K562 (cell line): ENCODE measurements at regions not wholly inside any gene's neighbourhood (a gene's known extent, or its start where the extent isn't known, plus 50 kb on each side); places are given as distances from the start of the nearest gene placed in this dataset.

Experiments used
- ATAC-seq: fragments of 200-7000 bp; cut with Tn5 transposase; 3 replicates; pipeline ENCODE4 v1.9.1; 2020; ENCODE audit warnings: moderate library complexity
- BruUV-seq: library from RNA; stranded (reverse); fragments of 400-500 nt; replicated peaks from 2 replicates; lab custom pipeline; 2021; lab: Mats Ljungman, UMichigan
- CTCF ChIA-PET: fragments of 300-600 bp; formaldehyde crosslinking; extraction: SDS; loops from one replicate; lab custom pipeline; 2021; ENCODE audit warnings: low intra/inter-chr PET ratio; lab: Yijun Ruan, JAX
- POLR2A ChIA-PET: fragments of 300-600, 350-650 bp; sonication (Branson Sonifier 250); formaldehyde crosslinking; extraction: SDS; loops from one replicate; lab custom pipeline; 2021; ENCODE audit warnings: antibody characterized with exemption, inconsistent platforms; lab: Yijun Ruan, JAX
- DNase-seq, 4 experiments: peaks; one replicate each; pipeline versions ENCODE4 v3.0.0 to v3.0.0-alpha.2; 2011 to 2018; ENCODE audit warnings: low spot score in 3 of 4, mixed read lengths in 3 of 4; ENCODE audit errors: extremely low read depth in 1 of 4
- FAIRE-seq: peaks from 2 replicates; lab custom pipeline; 2011; peaks lifted over from hg19 to GRCh38; lab: Jason Lieb, UNC
- H2AFZ ChIP-seq: 2 replicates; pipeline ENCODE4 v1.6.0; 2011; ENCODE audit warnings: low read depth, low read length, control low read depth, inconsistent platforms
- H3K27ac ChIP-seq: fragments of 200-600 bp; 3 replicates; pipeline ENCODE4 v1.8.0; 2011; ENCODE audit warnings: low read depth, mild to moderate bottlenecking, control low read depth, inconsistent platforms, low read length, moderate library complexity, mixed read lengths; ENCODE audit errors: extremely low read depth
- H3K27me3 ChIP-seq, 2 experiments: fragments of 300-600 bp in 1 of 2; 2 replicates in 1 of 2; 3 replicates in 1 of 2; pipeline versions ENCODE4 v1.6.0 to v1.8.0; 2011; ENCODE audit warnings: inconsistent platforms in 2 of 2, low read length in 2 of 2, mild to moderate bottlenecking in 1 of 2, mixed read lengths in 1 of 2, moderate library complexity in 1 of 2; ENCODE audit not compliant: control insufficient read depth in 2 of 2, insufficient read depth in 2 of 2
- H3K36me3 ChIP-seq: fragments of 300-600 bp; 3 replicates; pipeline ENCODE4 v1.8.0; 2011; ENCODE audit warnings: mild to moderate bottlenecking, low read length, inconsistent platforms; ENCODE audit not compliant: control insufficient read depth, insufficient read depth
- H3K4me1 ChIP-seq, 2 experiments: fragments of 200-600 bp in 1 of 2; replicated peaks in 1 of 2; 2 replicates in 1 of 2; 3 replicates in 1 of 2; pipeline versions ENCODE4 v1.5.1 to v1.8.0; 2011; ENCODE audit warnings: inconsistent platforms in 2 of 2, low read length in 2 of 2, mild to moderate bottlenecking in 1 of 2, mixed read lengths in 1 of 2, moderate library complexity in 1 of 2; ENCODE audit not compliant: control insufficient read depth in 2 of 2, insufficient read depth in 2 of 2
- H3K4me2 ChIP-seq: 2 replicates; pipeline ENCODE4 v1.6.1; 2011; ENCODE audit warnings: low read length, control low read depth, inconsistent platforms, mixed read lengths; ENCODE audit not compliant: insufficient read depth
- H3K4me3 ChIP-seq: fragments of 200-600 bp; sonication (generic), shearing (Covaris generic); 2 replicates; pipeline ENCODE4 v1.5.1; 2016; ENCODE audit warnings: control low read depth, inconsistent platforms
- H3K79me2 ChIP-seq: fragments of 200-600 bp; 3 replicates; pipeline ENCODE4 v1.8.0; 2011; ENCODE audit warnings: low read length, inconsistent platforms; ENCODE audit not compliant: control insufficient read depth, insufficient read depth
- H3K9ac ChIP-seq, 2 experiments: 2 replicates each; pipeline versions ENCODE4 v1.6.0 to v1.6.1; 2011; ENCODE audit warnings: low read depth in 2 of 2, low read length in 2 of 2, control low read depth in 1 of 2, inconsistent platforms in 1 of 2, mild to moderate bottlenecking in 1 of 2, mixed read lengths in 1 of 2; ENCODE audit not compliant: insufficient read depth in 1 of 2
- H3K9me1 ChIP-seq: one replicate; pipeline ENCODE4 v1.6.0; 2011; ENCODE audit warnings: inconsistent platforms, mild to moderate bottlenecking, low read length, moderate library complexity; ENCODE audit not compliant: control insufficient read depth, insufficient read depth
- H3K9me3 ChIP-seq: replicated peaks from 2 replicates; pipeline ENCODE4 v1.5.1; 2011; ENCODE audit warnings: low read depth, low read length, inconsistent platforms; ENCODE audit not compliant: control insufficient read depth, insufficient read depth
- H4K20me1 ChIP-seq: replicated peaks from 2 replicates; pipeline ENCODE4 v1.6.1; 2011; ENCODE audit warnings: low read length, inconsistent platforms, mixed read lengths; ENCODE audit not compliant: control insufficient read depth, insufficient read depth
- CCAR2 ChIP-seq: fragments of 200-400 bp; formaldehyde crosslinking; IDR thresholded peaks from 2 replicates; pipeline ENCODE4 v1.6.1; 2017; ENCODE audit warnings: mild to moderate bottlenecking, low read depth, low read length
- ESRRA ChIP-seq: fragments of 450-650 bp; IDR thresholded peaks from 2 replicates; pipeline ENCODE4 v1.6.1; 2014; ENCODE audit warnings: low read depth, mild to moderate bottlenecking, moderate library complexity, borderline replicate concordance
- HNRNPL ChIP-seq: fragments of 200-400 bp; formaldehyde crosslinking; IDR thresholded peaks from 2 replicates; pipeline ENCODE4 v1.6.1; 2017; ENCODE audit warnings: low read depth, mild to moderate bottlenecking, low read length
- SMARCB1 ChIP-seq: IDR thresholded peaks from 2 replicates; pipeline ENCODE4 v1.6.1; 2011; ENCODE audit warnings: improper control_type of control experiment, low read depth; ENCODE audit not compliant: insufficient read length
- SOX6 ChIP-seq: fragments of 450-650 bp; IDR thresholded peaks from 2 replicates; pipeline ENCODE4 v1.6.1; 2014; ENCODE audit warnings: mild to moderate bottlenecking
- SRSF3 ChIP-seq: fragments of 200-400 bp; formaldehyde crosslinking; IDR thresholded peaks from 2 replicates; pipeline ENCODE4 v1.6.1; 2016; ENCODE audit warnings: mild to moderate bottlenecking, low read length, moderate library complexity; ENCODE audit not compliant: insufficient read depth
- ZNF146 ChIP-seq: IDR thresholded peaks from one replicate; pipeline ENCODE4 v1.6.1; 2018; ENCODE audit warnings: missing compliant biosample characterization; ENCODE audit not compliant: unreplicated experiment
- ZNF311 ChIP-seq: fragments of 250-450 bp; sonication (Bioruptor Pico); IDR thresholded peaks from 2 replicates; pipeline ENCODE4 v1.4.0; 2020; ENCODE audit warnings: mild to moderate bottlenecking, moderate library complexity
- ZNF507 ChIP-seq: conservative IDR thresholded peaks from 2 replicates; pipeline ENCODE4 v1.6.1; 2017; ENCODE audit warnings: missing genetic modification characterization, missing compliant biosample characterization
- ZNF75A ChIP-seq: fragments of 450-650 bp; formaldehyde crosslinking; IDR thresholded peaks from 2 replicates; pipeline ENCODE4 v1.4.0; 2020; ENCODE audit warnings: mild to moderate bottlenecking
- WGBS: fragments of 100-300 bp; shearing (Covaris generic); methylation state at CpG from one replicate; pipeline ENCODE4 v1.1.6; 2016; ENCODE audit warnings: low coverage, mixed read lengths; ENCODE audit not compliant: insufficient coverage; ENCODE audit errors: missing lambda C conversion rate; 5-methylcytosine and 5-hydroxymethylcytosine counted together
- in situ Hi-C: fragments of 300-500 bp; cut with MboI; formaldehyde crosslinking; loops from 4 replicates; pipeline ENCODE4 v1.15.0; 2018; ENCODE audit warnings: inconsistent platforms, mixed read lengths
- intact Hi-C: fragments of 100-400 bp; cut with micrococcal nuclease; formaldehyde crosslinking; loops from 2 replicates; pipeline ENCODE4 v1.14.2; 2022
- TF ChIP-seq, protein P1 (sequence below), 2 experiments: IDR thresholded peaks; 2 replicates each; pipeline ENCODE4 v1.6.1; 2011; ENCODE audit warnings: borderline replicate concordance in 1 of 2, control low read depth in 1 of 2, low read depth in 1 of 2, low read length in 1 of 2, mild to moderate bottlenecking in 1 of 2, mixed read lengths in 1 of 2, moderate library complexity in 1 of 2; ENCODE audit not compliant: insufficient read depth in 1 of 2, insufficient read length in 1 of 2, poor library complexity in 1 of 2, severe bottlenecking in 1 of 2; ENCODE audit errors: extremely low read depth in 1 of 2
- TF ChIP-seq, protein P2 (sequence below): fragments of 450-650 bp; IDR thresholded peaks from 2 replicates; pipeline ENCODE4 v1.6.1; 2016; ENCODE audit warnings: borderline replicate concordance
- TF ChIP-seq, protein P3 (sequence below): fragments of 250-450 bp; sonication (Bioruptor Pico); IDR thresholded peaks from 2 replicates; pipeline ENCODE4 v1.4.0; 2020; ENCODE audit warnings: mild to moderate bottlenecking, moderate library complexity

DNA sequence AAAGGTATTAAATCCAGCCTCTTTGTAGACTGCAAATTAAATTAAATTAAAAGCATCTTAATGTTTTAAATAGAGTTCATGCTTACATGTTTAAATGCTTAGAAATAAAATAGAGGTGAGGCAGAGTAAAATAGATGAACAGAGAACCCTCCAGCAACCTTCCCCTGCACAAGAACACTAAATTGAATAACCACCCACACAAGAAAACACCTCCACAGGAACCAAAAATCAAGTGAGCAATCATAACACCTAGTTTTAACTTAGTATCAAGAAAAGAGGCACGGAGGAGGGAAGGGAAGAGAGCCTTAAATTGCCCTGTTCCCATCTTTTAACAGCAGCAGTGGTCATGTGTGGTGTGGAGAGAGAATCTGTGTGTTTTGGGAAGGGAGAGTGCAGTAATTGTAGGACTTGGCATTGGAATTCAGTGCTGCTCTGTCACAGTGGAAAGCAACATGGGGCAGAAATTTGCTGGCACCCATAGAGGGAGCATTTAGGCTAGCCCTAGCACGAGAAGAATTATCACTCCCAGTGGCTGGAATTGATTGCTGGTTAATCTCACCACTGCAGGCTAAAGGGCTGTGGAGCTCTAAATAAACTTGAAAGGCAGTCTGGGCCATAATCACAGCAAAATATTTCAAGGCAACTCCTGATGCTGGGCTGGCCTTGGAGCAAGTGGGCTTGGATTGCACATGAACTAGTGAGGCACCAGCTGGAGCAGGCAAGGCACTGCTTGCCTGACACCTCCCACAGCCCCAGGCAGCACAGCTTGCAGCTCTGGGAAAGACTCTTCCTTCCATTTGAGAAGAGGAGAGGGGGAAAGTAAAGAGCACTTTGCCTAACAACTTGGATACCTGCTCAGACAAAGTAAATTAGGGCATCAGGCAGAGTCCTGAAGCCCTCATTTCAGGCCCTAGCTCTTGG lies 1478.8 kb downstream of the NCAM2 start:
- Histone ChIP-seq H3K36me3 (no peaks in the 10 kb centered on the region), H3K27me3 (no peaks in the 10 kb centered on the region), H3K4me3 (no peak overlapping the region), H2AFZ (no peak overlapping the region), H3K9me3 (no peaks in the 10 kb centered on the region), H3K27ac (no peak overlapping the region), H3K79me2 (no peaks in the 10 kb centered on the region), H3K4me1 (no peaks in the 10 kb centered on the region), H4K20me1 (no peaks in the 10 kb centered on the region), H3K9ac (no peak overlapping the region), H3K9me1 (no peaks in the 10 kb centered on the region), H3K4me2 (no peak overlapping the region)
- ChIA-PET POLR2A (no interaction called here), CTCF (no interaction called here)
- no peak for ATAC-seq
- in situ Hi-C loops: no loop called here
- intact Hi-C loops: no loop called here
- DNase-seq: no peak
- no peak for FAIRE-seq
- BruUV-seq: no TSS peak
- WGBS: 0% methylated on average over 2 of the region's 2 CpGs
- no peak for TF ChIP-seq HNRNPL
- no peak for TF ChIP-seq SRSF3
- TF ChIP-seq, protein P1, sequence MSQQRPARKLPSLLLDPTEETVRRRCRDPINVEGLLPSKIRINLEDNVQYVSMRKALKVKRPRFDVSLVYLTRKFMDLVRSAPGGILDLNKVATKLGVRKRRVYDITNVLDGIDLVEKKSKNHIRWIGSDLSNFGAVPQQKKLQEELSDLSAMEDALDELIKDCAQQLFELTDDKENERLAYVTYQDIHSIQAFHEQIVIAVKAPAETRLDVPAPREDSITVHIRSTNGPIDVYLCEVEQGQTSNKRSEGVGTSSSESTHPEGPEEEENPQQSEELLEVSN (IDR thresholded peaks at IDR 0.05; ENCODE audit: borderline replicate concordance in 1 of 2, extremely low read depth in 1 of 2, insufficient read depth in 1 of 2, insufficient read length in 1 of 2, low read depth in 1 of 2, low read length in 1 of 2, poor library complexity in 1 of 2, severe bottlenecking in 1 of 2): no peak
- TF ChIP-seq ESRRA: no peak
- TF ChIP-seq, protein P2, sequence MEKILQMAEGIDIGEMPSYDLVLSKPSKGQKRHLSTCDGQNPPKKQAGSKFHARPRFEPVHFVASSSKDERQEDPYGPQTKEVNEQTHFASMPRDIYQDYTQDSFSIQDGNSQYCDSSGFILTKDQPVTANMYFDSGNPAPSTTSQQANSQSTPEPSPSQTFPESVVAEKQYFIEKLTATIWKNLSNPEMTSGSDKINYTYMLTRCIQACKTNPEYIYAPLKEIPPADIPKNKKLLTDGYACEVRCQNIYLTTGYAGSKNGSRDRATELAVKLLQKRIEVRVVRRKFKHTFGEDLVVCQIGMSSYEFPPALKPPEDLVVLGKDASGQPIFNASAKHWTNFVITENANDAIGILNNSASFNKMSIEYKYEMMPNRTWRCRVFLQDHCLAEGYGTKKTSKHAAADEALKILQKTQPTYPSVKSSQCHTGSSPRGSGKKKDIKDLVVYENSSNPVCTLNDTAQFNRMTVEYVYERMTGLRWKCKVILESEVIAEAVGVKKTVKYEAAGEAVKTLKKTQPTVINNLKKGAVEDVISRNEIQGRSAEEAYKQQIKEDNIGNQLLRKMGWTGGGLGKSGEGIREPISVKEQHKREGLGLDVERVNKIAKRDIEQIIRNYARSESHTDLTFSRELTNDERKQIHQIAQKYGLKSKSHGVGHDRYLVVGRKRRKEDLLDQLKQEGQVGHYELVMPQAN: no peak
- TF ChIP-seq, protein P3, sequence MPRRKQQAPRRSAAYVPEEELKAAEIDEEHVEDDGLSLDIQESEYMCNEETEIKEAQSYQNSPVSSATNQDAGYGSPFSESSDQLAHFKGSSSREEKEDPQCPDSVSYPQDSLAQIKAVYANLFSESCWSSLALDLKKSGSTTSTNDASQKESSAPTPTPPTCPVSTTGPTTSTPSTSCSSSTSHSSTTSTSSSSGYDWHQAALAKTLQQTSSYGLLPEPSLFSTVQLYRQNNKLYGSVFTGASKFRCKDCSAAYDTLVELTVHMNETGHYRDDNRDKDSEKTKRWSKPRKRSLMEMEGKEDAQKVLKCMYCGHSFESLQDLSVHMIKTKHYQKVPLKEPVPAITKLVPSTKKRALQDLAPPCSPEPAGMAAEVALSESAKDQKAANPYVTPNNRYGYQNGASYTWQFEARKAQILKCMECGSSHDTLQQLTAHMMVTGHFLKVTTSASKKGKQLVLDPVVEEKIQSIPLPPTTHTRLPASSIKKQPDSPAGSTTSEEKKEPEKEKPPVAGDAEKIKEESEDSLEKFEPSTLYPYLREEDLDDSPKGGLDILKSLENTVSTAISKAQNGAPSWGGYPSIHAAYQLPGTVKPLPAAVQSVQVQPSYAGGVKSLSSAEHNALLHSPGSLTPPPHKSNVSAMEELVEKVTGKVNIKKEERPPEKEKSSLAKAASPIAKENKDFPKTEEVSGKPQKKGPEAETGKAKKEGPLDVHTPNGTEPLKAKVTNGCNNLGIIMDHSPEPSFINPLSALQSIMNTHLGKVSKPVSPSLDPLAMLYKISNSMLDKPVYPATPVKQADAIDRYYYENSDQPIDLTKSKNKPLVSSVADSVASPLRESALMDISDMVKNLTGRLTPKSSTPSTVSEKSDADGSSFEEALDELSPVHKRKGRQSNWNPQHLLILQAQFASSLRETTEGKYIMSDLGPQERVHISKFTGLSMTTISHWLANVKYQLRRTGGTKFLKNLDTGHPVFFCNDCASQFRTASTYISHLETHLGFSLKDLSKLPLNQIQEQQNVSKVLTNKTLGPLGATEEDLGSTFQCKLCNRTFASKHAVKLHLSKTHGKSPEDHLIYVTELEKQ (CRISPR knock-in tag): no peak
- TF ChIP-seq ZNF75A: no peak
- TF ChIP-seq ZNF507 (tag): no peak
- TF ChIP-seq ZNF146 (CRISPR knock-in tag): no peak
- no peak for TF ChIP-seq CCAR2
- no peak for TF ChIP-seq ZNF311 (CRISPR knock-in tag)
- no peak for TF ChIP-seq SOX6
- no peak for TF ChIP-seq SMARCB1
